ENCODE measurements at regions not wholly inside any gene's neighbourhood (a gene's known extent, or its start where the extent isn't known, plus 50 kb on each side); places are given as distances from the start of the nearest gene placed in this dataset.

GRCh38 chr1:245036102-245036501, 118.7 kb upstream of the KIF26B start:
- no peaks in the 10 kb centered on the region for H3K4me1 Mint-ChIP-seq (ENCODE audit: low read depth in 2 of 2)
- no peak for ATAC-seq
- no peak overlapping the region for H3K4me3 Mint-ChIP-seq
- no peak for DNase-seq (ENCODE audit: low spot score)
- H3K36me3 Mint-ChIP-seq: no peaks in the 10 kb centered on the region
- H3K27me3 Mint-ChIP-seq: no peaks in the 10 kb centered on the region
- no peaks in the 10 kb centered on the region for H3K9me3 Mint-ChIP-seq
- no peak overlapping the region for H3K27ac Mint-ChIP-seq

- Mint-ChIP-seq H3K36me3 (no peaks in the 10 kb centered on the region), H3K27me3 (peaks cover 0 to 3% of the 10 kb centered on the region in 2 donors), H3K9me3 (no peaks in the 10 kb centered on the region), H3K4me1 (ENCODE audit: low read depth in 2 of 2) (peaks cover 4 to 5% of the 10 kb centered on the region in 2 donors), H3K4me3 (no peak overlapping the region), H3K27ac (no peak overlapping the region)
- ATAC-seq: no peak
- DNase-seq (ENCODE audit: low spot score): no peak
Measured at GRCh38 chr1:245031041-245031440, 123.7 kb upstream of the KIF26B start.

- no peak for ATAC-seq
- no peaks in the 10 kb centered on the region for H3K36me3 Mint-ChIP-seq
- H3K4me1 Mint-ChIP-seq (ENCODE audit: low read depth in 2 of 2): peaks cover 4 to 5% of the 10 kb centered on the region in 2 donors
- H3K27me3 Mint-ChIP-seq: peaks cover 0 to 3% of the 10 kb centered on the region in 2 donors
- no peak for DNase-seq (ENCODE audit: low spot score)
- H3K4me3 Mint-ChIP-seq: no peak overlapping the region
- H3K27ac Mint-ChIP-seq: no peak overlapping the region
- H3K9me3 Mint-ChIP-seq: no peaks in the 10 kb centered on the region
Measured at GRCh38 chr1:245026247-245026646, 128.5 kb upstream of the KIF26B start.

- no peaks in the 10 kb centered on the region for H3K36me3 Mint-ChIP-seq
- H3K4me3 Mint-ChIP-seq: no peak overlapping the region
- ATAC-seq: no peak
- H3K4me1 Mint-ChIP-seq (ENCODE audit: low read depth in 2 of 2): peaks cover 1 to 2% of the 10 kb centered on the region in 2 donors
- H3K27me3 Mint-ChIP-seq: peaks cover 0 to 3% of the 10 kb centered on the region in 2 donors
- H3K9me3 Mint-ChIP-seq: no peaks in the 10 kb centered on the region
- no peak for DNase-seq (ENCODE audit: low spot score)
- no peak overlapping the region for H3K27ac Mint-ChIP-seq
Measured at GRCh38 chr1:245025525-245025924, 129.3 kb upstream of the KIF26B start.

DNA sequence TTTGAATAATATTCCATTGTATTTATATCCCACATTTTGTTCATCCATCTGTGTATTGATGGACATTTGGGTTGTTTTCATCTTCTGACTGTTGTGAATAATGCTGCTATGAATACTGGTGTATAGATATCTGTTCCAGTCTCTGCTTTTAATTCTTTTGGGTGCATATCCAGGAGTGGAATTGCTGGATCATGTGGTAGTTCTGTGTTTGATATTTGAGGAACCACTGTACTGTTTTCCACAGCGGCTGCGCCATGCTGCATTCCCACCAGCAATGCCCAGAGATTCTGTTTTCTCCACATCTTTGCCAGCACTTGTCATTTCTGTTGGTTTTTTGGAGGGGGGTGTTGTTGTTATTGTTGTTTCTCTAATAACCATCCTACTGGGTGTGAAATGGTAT, 131.6 kb upstream of the KIF26B start:
- Mint-ChIP-seq H3K4me3 (no peak overlapping the region), H3K36me3 (no peaks in the 10 kb centered on the region), H3K27ac (no peak overlapping the region), H3K9me3 (no peaks in the 10 kb centered on the region), H3K27me3 (peaks cover 0 to 3% of the 10 kb centered on the region in 2 donors), H3K4me1 (ENCODE audit: low read depth in 2 of 2) (peaks cover 0 to 3% of the 10 kb centered on the region in 2 donors)
- ATAC-seq (no peak), DNase-seq (ENCODE audit: low spot score) (no peak)

DNA sequence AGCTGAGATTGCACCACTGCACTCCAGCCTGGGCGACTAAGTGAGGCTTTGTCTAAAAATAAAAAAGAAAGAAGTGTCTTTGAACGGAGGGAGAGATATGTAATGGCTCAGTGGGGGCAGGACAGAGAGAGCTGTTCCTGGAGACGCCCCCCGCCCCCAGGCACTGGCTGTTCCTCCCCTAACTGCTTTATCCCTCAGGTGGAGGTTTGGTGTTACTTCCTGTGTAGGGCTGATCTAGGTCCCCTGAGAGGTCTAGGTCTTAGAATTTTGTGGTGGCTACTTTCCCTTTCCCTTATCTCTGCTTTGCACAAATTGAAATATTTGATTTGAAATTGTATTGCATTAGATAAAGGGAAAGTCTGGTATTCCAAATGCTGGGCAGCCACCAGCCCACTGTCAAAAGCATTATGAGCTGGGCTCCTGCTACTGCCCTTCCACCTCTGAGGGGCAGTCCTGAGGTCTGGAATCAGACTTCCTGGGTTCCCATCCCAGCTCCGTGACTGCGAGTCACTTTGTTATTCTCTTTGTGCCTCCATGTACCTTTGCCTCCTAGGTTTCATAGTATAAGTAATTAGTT, 134.8 kb upstream of the KIF26B start:
- H3K27ac Mint-ChIP-seq: no peak overlapping the region
- H3K4me3 Mint-ChIP-seq: no peak overlapping the region
- no peaks in the 10 kb centered on the region for H3K36me3 Mint-ChIP-seq
- no peaks in the 10 kb centered on the region for H3K27me3 Mint-ChIP-seq
- H3K9me3 Mint-ChIP-seq: no peaks in the 10 kb centered on the region
- peaks cover 4 to 6% of the 10 kb centered on the region in 2 donors for H3K4me1 Mint-ChIP-seq (ENCODE audit: low read depth in 2 of 2)
- ATAC-seq (no peak), DNase-seq (ENCODE audit: low spot score) (no peak)

GRCh38 chr1:245016700-245017099, 138.1 kb upstream of the KIF26B start:
- DNase-seq (ENCODE audit: low spot score): no peak
- Mint-ChIP-seq H3K4me1 (ENCODE audit: low read depth in 2 of 2) (peaks cover 4 to 6% of the 10 kb centered on the region in 2 donors), H3K27me3 (no peaks in the 10 kb centered on the region), H3K27ac (no peak overlapping the region), H3K4me3 (no peak overlapping the region), H3K36me3 (no peaks in the 10 kb centered on the region), H3K9me3 (no peaks in the 10 kb centered on the region)
- ATAC-seq: no peak

DNA sequence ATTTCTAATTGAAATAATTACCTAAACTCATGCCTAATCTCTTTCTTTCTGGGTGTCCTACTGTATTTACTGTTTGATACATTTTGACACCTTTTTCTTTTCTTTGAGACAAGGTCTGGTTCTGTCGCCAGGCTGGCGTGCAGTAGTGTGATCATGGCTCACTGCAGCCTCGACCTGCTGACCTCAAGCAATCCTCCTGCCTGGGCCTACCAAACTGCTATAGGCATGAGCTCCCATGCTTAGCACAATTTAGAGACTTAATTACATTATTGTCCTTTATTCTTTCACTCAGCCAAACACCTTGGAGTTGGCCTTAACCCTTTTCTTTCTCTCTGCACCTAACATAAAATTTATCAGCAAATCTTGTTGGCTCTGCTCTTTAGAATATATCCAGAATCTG, 139.8 kb upstream of the KIF26B start:
- Mint-ChIP-seq H3K9me3 (no peaks in the 10 kb centered on the region), H3K36me3 (no peaks in the 10 kb centered on the region), H3K4me1 (ENCODE audit: low read depth in 2 of 2) (peaks cover 4 to 6% of the 10 kb centered on the region in 2 donors), H3K27ac (no peak overlapping the region), H3K4me3 (no peak overlapping the region), H3K27me3 (no peaks in the 10 kb centered on the region)
- DNase-seq (ENCODE audit: low spot score) (no peak), ATAC-seq (no peak)

DNA sequence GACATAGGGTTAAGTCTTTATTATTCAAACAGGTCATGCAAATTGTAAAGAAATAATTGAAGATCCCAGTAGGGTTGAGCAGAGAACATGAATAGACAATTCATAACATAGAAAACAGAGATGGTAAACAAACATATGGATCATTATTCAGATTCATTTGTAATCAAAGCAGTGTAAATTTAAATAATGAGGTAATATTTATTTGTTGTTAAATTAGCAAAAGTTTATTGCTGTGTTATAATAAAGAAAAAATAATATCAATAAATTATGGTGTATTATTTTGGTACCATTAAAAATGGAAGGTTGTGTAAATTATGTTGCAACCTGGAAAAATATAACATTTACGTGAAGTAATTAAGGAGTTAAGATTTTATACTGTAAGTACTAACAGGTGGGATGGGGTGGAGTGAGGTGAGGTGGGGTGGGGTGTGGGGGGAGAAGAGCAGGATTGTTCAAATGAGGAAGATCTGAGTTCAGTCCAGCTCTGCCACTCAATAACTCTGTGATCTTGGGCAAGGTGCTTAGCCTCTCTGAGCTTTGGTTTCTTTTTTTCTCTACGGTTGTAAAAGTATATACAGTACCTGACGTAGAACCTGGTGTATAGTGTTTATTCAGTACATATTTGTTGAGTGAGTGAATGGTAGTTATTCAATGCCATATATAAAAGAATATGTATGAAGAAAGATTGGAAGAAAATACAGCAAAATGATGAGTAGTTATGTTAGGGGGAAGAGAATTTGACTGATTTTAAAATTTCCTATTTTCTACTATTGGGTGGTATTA, 140.3 kb upstream of the KIF26B start:
- ATAC-seq (no peak), DNase-seq (ENCODE audit: low spot score) (no peak)
- Mint-ChIP-seq H3K4me3 (no peak overlapping the region), H3K27me3 (no peaks in the 10 kb centered on the region), H3K27ac (no peak overlapping the region), H3K9me3 (no peaks in the 10 kb centered on the region), H3K4me1 (ENCODE audit: low read depth in 2 of 2) (peaks cover 4 to 6% of the 10 kb centered on the region in 2 donors), H3K36me3 (no peaks in the 10 kb centered on the region)

DNA sequence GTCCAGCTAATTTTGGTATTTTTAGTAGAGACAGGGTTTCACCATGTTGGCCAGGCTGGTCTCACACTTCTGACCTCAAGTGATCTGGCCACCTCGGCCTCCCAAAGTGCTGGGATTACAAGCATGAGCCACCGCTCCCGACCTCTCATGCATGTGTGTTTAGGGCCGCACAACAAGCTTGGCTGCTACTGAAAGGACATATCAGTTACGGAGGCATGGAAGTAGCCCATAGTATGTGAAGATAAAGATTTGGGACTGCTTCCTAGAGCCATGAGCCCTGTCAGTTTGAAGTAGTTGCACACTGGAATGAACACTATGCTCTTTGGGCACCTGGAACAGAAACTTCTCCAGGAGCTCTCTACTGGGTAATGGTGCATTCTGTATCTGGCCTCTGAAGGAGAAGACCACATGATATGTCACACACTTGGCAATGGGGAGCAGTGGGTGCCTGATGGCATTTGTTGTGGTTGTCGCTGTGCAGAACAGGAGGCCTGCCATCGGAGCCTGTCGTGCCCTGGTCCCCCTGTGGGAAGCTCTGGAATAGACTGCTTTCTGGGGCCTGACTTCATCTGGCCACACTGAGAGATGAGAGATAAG, 144.7 kb upstream of the KIF26B start:
- DNase-seq (ENCODE audit: low spot score): no peak
- Mint-ChIP-seq H3K27ac (no peak overlapping the region), H3K36me3 (no peaks in the 10 kb centered on the region), H3K4me1 (ENCODE audit: low read depth in 2 of 2) (no peaks in the 10 kb centered on the region), H3K4me3 (no peak overlapping the region), H3K27me3 (no peaks in the 10 kb centered on the region), H3K9me3 (no peaks in the 10 kb centered on the region)
- ATAC-seq: no peak

GRCh38 chr1:245008761-245009160, 144.4 kb upstream of the HNRNPU start:
- Mint-ChIP-seq H3K4me3 (no peak overlapping the region), H3K9me3 (no peaks in the 10 kb centered on the region), H3K4me1 (ENCODE audit: low read depth in 2 of 2) (no peaks in the 10 kb centered on the region), H3K27me3 (no peaks in the 10 kb centered on the region), H3K36me3 (no peaks in the 10 kb centered on the region), H3K27ac (no peak overlapping the region)
- DNase-seq (ENCODE audit: low spot score): no peak
- ATAC-seq: no peak

DNA sequence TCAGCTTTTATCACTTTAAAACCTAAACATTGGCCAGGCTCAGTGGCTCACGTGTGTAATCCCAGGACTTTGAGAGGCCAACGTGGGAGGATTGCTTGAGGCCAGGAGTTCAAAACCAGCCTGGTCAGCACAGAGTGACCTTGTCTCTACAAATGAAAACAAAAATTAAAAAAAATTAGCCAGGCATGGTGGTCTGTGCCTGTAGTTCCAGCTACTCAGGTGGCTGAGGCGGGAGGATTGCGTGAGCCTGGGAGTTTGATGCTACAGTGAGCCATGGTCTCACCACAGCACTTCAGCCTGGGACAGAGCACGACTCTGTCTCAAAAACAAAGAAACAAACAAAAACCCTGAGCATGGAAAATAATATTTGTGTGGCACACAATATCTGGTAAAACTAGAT, 143.5 kb upstream of the HNRNPU start:
- no peaks in the 10 kb centered on the region for H3K9me3 Mint-ChIP-seq
- no peaks in the 10 kb centered on the region for H3K4me1 Mint-ChIP-seq (ENCODE audit: low read depth in 2 of 2)
- DNase-seq (ENCODE audit: low spot score) (no peak), ATAC-seq (no peak)
- H3K4me3 Mint-ChIP-seq: no peak overlapping the region
- no peak overlapping the region for H3K27ac Mint-ChIP-seq
- no peaks in the 10 kb centered on the region for H3K27me3 Mint-ChIP-seq
- H3K36me3 Mint-ChIP-seq: no peaks in the 10 kb centered on the region

- no peak overlapping the region for H3K27ac Mint-ChIP-seq
- DNase-seq (ENCODE audit: low spot score): no peak
- no peaks in the 10 kb centered on the region for H3K9me3 Mint-ChIP-seq
- no peaks in the 10 kb centered on the region for H3K27me3 Mint-ChIP-seq
- H3K36me3 Mint-ChIP-seq: no peaks in the 10 kb centered on the region
- no peak for ATAC-seq
- H3K4me1 Mint-ChIP-seq (ENCODE audit: low read depth in 2 of 2): no peaks in the 10 kb centered on the region
- no peak overlapping the region for H3K4me3 Mint-ChIP-seq
Measured at GRCh38 chr1:245003246-245003645, 138.9 kb upstream of the HNRNPU start.

DNA sequence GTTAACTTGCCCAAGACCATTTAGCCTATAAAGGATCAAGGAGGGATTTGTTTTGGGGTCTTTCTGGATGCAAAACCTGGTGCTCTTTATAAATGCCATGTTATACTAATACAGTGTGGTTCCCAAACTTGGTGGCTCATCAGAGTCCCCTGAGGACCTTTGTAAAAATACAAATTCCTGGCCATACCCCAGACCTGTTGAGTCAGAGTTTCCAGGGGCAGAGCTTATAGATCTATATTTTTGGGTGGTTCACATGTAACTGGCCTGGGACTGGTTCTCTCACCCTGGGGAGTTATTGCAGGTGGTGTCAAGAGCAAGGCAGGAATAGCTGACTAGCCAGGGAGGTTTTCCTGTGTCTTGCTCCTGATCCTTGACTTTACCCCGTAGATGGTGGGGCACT, 136.9 kb upstream of the HNRNPU start:
- Mint-ChIP-seq H3K4me3 (no peak overlapping the region), H3K4me1 (ENCODE audit: low read depth in 2 of 2) (no peaks in the 10 kb centered on the region), H3K9me3 (no peaks in the 10 kb centered on the region), H3K27me3 (no peaks in the 10 kb centered on the region), H3K27ac (no peak overlapping the region), H3K36me3 (no peaks in the 10 kb centered on the region)
- no peak for DNase-seq (ENCODE audit: low spot score)
- no peak for ATAC-seq

Measured in natural killer cell treated with Interleukin-12 subunit alpha and Interleukin-12 subunit beta and Interleukin-15 and Interleukin-18, amount 100 ng/mL, for 72 hours (primary cell).